Spleen (tissue), 11 donors: ENCODE measurements at regions not wholly inside any gene's neighbourhood (a gene's known extent, or its start where the extent isn't known, plus 50 kb on each side); places are given as distances from the start of the nearest gene placed in this dataset.

ENCODE experiments used
- DNase-seq: peaks from one replicate; pipeline ENCODE4 v3.0.0-alpha.2; 2020
- H3K27ac ChIP-seq, 8 donors: fragments of 200-600 bp; sonication (generic) in 7 of 8; 1 replicate in 4 of 8; 2 replicates in 4 of 8; pipeline versions ENCODE4 v1.5.0 to v1.8.0; 2016 to 2021; ENCODE audit warnings: inconsistent platforms in 4 of 8, mild to moderate bottlenecking in 4 of 8, moderate library complexity in 1 of 8
- H3K27me3 ChIP-seq, 7 donors: fragments of 200-600 bp; sonication (generic) in 6 of 7; replicated peaks in 1 of 7; 1 replicate in 4 of 7; 2 replicates in 3 of 7; pipeline versions ENCODE4 v1.5.0 to v1.8.0; 2016 to 2021; ENCODE audit warnings: inconsistent platforms in 3 of 7, mild to moderate bottlenecking in 1 of 7
- H3K36me3 ChIP-seq, 6 donors: fragments of 200-600 bp; sonication (generic) in 5 of 6; 1 replicate in 4 of 6; 2 replicates in 2 of 6; pipeline versions ENCODE4 v1.5.0 to v1.8.0; 2016 to 2021; ENCODE audit warnings: inconsistent platforms in 2 of 6
- H3K4me1 ChIP-seq, 6 donors: fragments of 200-600 bp; sonication (generic) in 5 of 6; 1 replicate in 3 of 6; 2 replicates in 3 of 6; pipeline versions ENCODE4 v1.5.0 to v1.8.0; 2016 to 2021; ENCODE audit warnings: inconsistent platforms in 3 of 6
- H3K4me3 ChIP-seq, 8 donors: fragments of 200-600 bp; sonication (generic) in 7 of 8; 1 replicate in 4 of 8; 2 replicates in 4 of 8; pipeline versions ENCODE4 v1.5.0 to v1.8.0; 2016 to 2021; ENCODE audit warnings: inconsistent platforms in 4 of 8, mild to moderate bottlenecking in 4 of 8, moderate library complexity in 2 of 8
- H3K9me3 ChIP-seq, 8 donors: fragments of 200-600 bp; sonication (generic) in 7 of 8; 1 replicate in 4 of 8; 2 replicates in 4 of 8; pipeline versions ENCODE4 v1.5.0 to v1.8.0; 2016 to 2021; ENCODE audit warnings: inconsistent platforms in 4 of 8
- POLR2A ChIP-seq, 3 donors: fragments of 450-650 bp; IDR thresholded peaks; one replicate each; pipeline ENCODE4 v1.5.1; 2017; ENCODE audit warnings: antibody characterized with exemption in 3 of 3, mild to moderate bottlenecking in 1 of 3
- POLR2AphosphoS5 ChIP-seq, 3 donors: sonication (generic); formaldehyde crosslinking; IDR thresholded peaks; one replicate each; pipeline ENCODE4 v1.5.1; 2017; ENCODE audit warnings: antibody characterized with exemption in 3 of 3
- WGBS, 5 donors: extraction: QIAGEN DNeasy Blood & Tissue Kit in 3 of 5; methylation state at CpG; one replicate each; pipeline versions ENCODE4 v1.1.5 to v1.1.7; 2013 to 2018; 5-methylcytosine and 5-hydroxymethylcytosine counted together
- intact Hi-C: fragments of 100-400 bp; cut with DNase I; formaldehyde crosslinking; loops from one replicate; pipeline ENCODE4 v1.15.0; 2023; ENCODE audit warnings: low total_unique reads
- TF ChIP-seq, protein P1 (sequence below), 11 experiments: fragments of 200-600 bp in 7 of 11; fragments of 450-650 bp in 4 of 11; sonication (generic) in 4 of 11; IDR thresholded peaks in 8 of 11; conservative IDR thresholded peaks in 3 of 11; 1 replicate in 7 of 11; 2 replicates in 4 of 11; pipeline versions ENCODE4 v1.4.0 to v1.8.0; 2016 to 2021; ENCODE audit warnings: antibody characterized with exemption in 11 of 11, inconsistent platforms in 4 of 11, mild to moderate bottlenecking in 1 of 11
- donor health status: healthy with polysubstance abuse.
- donor health status: DM: no; HTN: no; CAD: no; lungs with moderate emphysema.
- donor health status: DM: no; HTN: no; CAD: no.
- donor health status: Bipolar disorder and iron deficiency.
- donor health status: healthy.
- donor health status: DM: no; HTN: no; CAD: no.
- donor health status: DM: yes; HTN: yes; CAD: no.

DNA sequence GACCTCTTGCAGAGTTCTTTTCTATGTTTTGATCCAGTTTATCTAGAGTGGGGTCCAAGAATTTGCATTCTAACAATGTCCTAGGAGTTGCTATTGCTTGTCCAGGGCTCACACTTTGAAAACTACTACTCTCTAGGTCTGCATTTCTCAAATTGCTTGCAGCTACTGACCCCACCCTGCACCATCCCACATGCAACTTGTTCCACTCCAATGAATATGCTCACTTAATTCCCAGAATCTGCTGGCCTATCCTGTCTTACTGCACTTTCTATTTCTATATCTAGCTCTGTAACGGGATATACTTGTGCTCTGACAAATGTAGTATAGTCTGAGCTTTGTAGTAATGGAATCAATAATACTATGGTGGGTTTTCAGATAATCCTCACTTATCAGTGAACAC is 570.3 kb downstream of the IQCM start:
- no peaks in the 10 kb centered on the region for H3K27me3 ChIP-seq
- H3K4me1 ChIP-seq: no peaks in the 10 kb centered on the region
- H3K4me3 ChIP-seq: no peak overlapping the region
- no peak overlapping the region for H3K27ac ChIP-seq
- 75 to 87% (median 79%) methylated on average over 1 of the region's 1 CpG for WGBS, 5 donors
- TF ChIP-seq POLR2AphosphoS5 (IDR thresholded peaks at IDR 0.05): no peak
- TF ChIP-seq POLR2A (IDR thresholded peaks at IDR 0.05): no peak
- TF ChIP-seq, protein P1, sequence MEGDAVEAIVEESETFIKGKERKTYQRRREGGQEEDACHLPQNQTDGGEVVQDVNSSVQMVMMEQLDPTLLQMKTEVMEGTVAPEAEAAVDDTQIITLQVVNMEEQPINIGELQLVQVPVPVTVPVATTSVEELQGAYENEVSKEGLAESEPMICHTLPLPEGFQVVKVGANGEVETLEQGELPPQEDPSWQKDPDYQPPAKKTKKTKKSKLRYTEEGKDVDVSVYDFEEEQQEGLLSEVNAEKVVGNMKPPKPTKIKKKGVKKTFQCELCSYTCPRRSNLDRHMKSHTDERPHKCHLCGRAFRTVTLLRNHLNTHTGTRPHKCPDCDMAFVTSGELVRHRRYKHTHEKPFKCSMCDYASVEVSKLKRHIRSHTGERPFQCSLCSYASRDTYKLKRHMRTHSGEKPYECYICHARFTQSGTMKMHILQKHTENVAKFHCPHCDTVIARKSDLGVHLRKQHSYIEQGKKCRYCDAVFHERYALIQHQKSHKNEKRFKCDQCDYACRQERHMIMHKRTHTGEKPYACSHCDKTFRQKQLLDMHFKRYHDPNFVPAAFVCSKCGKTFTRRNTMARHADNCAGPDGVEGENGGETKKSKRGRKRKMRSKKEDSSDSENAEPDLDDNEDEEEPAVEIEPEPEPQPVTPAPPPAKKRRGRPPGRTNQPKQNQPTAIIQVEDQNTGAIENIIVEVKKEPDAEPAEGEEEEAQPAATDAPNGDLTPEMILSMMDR (IDR thresholded peaks at IDR 0.05 in 8 of 11, conservative IDR thresholded peaks at IDR 0.05 in 3 of 11): no peak
- peaks cover 0 to 10% (median 0%) of the 10 kb centered on the region in 8 donors for H3K9me3 ChIP-seq
- no peak for DNase-seq
- H3K36me3 ChIP-seq: no peaks in the 10 kb centered on the region
- intact Hi-C loops: no loop called here

DNA sequence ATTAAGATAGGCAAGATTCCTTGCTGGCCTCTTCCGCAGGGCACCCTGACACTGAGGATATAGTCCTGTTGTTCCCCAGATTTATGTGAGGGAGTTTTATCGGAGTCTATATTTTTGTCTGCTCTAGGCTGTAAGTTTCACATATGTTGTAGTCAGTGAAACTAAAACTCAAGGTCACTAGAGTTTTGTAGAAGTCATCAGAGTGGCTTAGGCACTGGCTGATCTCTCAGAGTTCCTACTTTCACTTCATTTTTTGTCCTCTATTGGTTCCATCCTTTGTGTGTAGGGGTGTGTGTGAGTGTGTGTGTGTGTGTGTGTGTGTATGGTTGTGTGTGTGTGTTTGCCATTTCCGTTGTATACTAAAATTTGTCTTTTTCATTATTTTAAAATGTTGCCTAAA is 577.5 kb downstream of the IQCM start:
- Histone ChIP-seq H3K36me3 (no peaks in the 10 kb centered on the region), H3K27me3 (no peaks in the 10 kb centered on the region), H3K4me1 (no peaks in the 10 kb centered on the region), H3K4me3 (no peak overlapping the region), H3K9me3 (peaks cover 0 to 16% (median 0%) of the 10 kb centered on the region in 8 donors), H3K27ac (no peak overlapping the region)
- 86 to 93% (median 91%) methylated on average over 3 of the region's 3 CpGs for WGBS, 5 donors
- TF ChIP-seq POLR2AphosphoS5 (IDR thresholded peaks at IDR 0.05) (no peak), POLR2A (IDR thresholded peaks at IDR 0.05) (no peak)
- TF ChIP-seq, protein P1 (IDR thresholded peaks at IDR 0.05 in 8 of 11, conservative IDR thresholded peaks at IDR 0.05 in 3 of 11): no peak
- DNase-seq: no peak
- intact Hi-C loops: no loop called here

DNA sequence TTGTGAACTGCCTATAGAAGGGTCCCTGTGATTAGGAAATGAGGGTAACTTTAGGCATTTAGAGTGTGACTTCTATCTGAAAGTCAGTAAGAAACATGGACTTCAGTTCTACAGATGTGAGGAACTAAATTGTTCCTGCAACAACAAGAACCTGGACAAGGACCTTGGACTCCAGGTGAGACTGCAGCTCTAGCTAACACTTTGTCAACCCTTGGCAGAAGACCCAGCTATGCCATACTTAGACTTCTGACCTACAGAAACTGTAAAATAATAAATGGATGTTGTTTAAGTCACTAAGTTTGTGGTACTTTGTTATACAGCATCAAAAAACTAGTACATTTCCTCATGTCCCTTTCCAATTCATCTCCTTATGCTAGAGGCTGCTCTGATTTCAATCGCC is 580.8 kb downstream of the IQCM start:
- no peaks in the 10 kb centered on the region for H3K36me3 ChIP-seq
- intact Hi-C loops: no loop called here
- WGBS, 5 donors: 91 to 98% (median 96%) methylated on average over 1 of the region's 1 CpG

DNA sequence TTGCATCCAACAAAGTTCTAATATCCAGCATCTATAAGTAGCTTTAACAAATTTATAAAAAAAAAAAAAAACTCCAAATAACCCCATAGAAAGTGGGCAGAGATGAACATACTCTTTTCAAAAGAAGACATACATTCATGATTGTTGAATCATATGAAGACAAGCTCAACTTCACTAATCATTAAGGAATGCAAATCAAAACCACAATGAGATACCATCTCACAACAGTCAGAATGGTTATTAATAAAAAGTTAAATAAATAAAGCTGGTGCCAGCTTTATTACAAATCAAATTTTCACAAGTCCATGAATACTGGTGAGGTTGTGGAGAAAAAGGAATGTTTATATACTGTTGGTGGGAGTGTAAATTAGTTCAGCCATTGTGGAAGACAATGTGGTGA is 592.0 kb downstream of the IQCM start:
- H3K27me3 ChIP-seq: no peaks in the 10 kb centered on the region

More for the DNA sequence above, 580.8 kb downstream of the IQCM start:
- no peaks in the 10 kb centered on the region for H3K27me3 ChIP-seq
- no peaks in the 10 kb centered on the region for H3K4me1 ChIP-seq
- H3K4me3 ChIP-seq: no peak overlapping the region
- peaks cover 0 to 10% (median 0%) of the 10 kb centered on the region in 8 donors for H3K9me3 ChIP-seq
- H3K27ac ChIP-seq: no peak overlapping the region
- no peak for DNase-seq
- no peak for TF ChIP-seq POLR2AphosphoS5 (IDR thresholded peaks at IDR 0.05)
- no peak for TF ChIP-seq POLR2A (IDR thresholded peaks at IDR 0.05)
- TF ChIP-seq, protein P1 (IDR thresholded peaks at IDR 0.05 in 8 of 11, conservative IDR thresholded peaks at IDR 0.05 in 3 of 11): no peak

More for the DNA sequence above, 592.0 kb downstream of the IQCM start:
- intact Hi-C loops: no loop called here
- no peaks in the 10 kb centered on the region for H3K4me1 ChIP-seq
- no peak for DNase-seq
- TF ChIP-seq POLR2A (IDR thresholded peaks at IDR 0.05) (no peak), POLR2AphosphoS5 (IDR thresholded peaks at IDR 0.05) (no peak)
- TF ChIP-seq, protein P1 (IDR thresholded peaks at IDR 0.05 in 8 of 11, conservative IDR thresholded peaks at IDR 0.05 in 3 of 11): no peak
- no peak overlapping the region for H3K27ac ChIP-seq
- H3K36me3 ChIP-seq: no peaks in the 10 kb centered on the region
- no peak overlapping the region for H3K4me3 ChIP-seq
- peaks cover 0 to 57% (median 33%) of the 10 kb centered on the region in 8 donors for H3K9me3 ChIP-seq
